GM23338 (cell line): ENCODE measurements at regions not wholly inside any gene's neighbourhood (a gene's known extent, or its start where the extent isn't known, plus 50 kb on each side); places are given as distances from the start of the nearest gene placed in this dataset.

ENCODE experiments used
- ATAC-seq: fragments of 200-7000 bp; cut with Tn5 transposase; 3 replicates; pipeline ENCODE4 v1.9.1; 2020
- DNase-seq: peaks from one replicate; pipeline ENCODE4 v3.0.0-alpha.2; 2015; ENCODE audit warnings: low spot score
- H2AFZ ChIP-seq: fragments of 200-600 bp; sonication (generic); 2 replicates; pipeline ENCODE4 v1.8.0; 2016; ENCODE audit warnings: antibody characterized with exemption, mild to moderate bottlenecking, moderate library complexity
- H3F3A ChIP-seq: fragments of 200-600 bp; sonication (generic); replicated peaks from 2 replicates; pipeline ENCODE4 v1.8.0; 2017; ENCODE audit warnings: antibody characterized with exemption, mixed run types, low read depth
- H3K27ac ChIP-seq: fragments of 200-600 bp; sonication (generic); 2 replicates; pipeline ENCODE4 v1.6.1; 2016; ENCODE audit warnings: low read depth
- H3K27me3 ChIP-seq: fragments of 200-600 bp; sonication (generic); 2 replicates; pipeline ENCODE4 v1.8.0; 2016; ENCODE audit warnings: mild to moderate bottlenecking, mixed run types, moderate library complexity; ENCODE audit not compliant: insufficient read depth
- H3K36me3 ChIP-seq: fragments of 200-600 bp; sonication (generic); 2 replicates; pipeline ENCODE4 v1.8.0; 2016; ENCODE audit warnings: mild to moderate bottlenecking; ENCODE audit not compliant: insufficient read depth
- H3K4me1 ChIP-seq: fragments of 200-600 bp; sonication (generic); 2 replicates; pipeline ENCODE4 v1.8.0; 2016; ENCODE audit warnings: mild to moderate bottlenecking, moderate library complexity; ENCODE audit not compliant: insufficient read depth
- H3K4me2 ChIP-seq: fragments of 200-600 bp; sonication (generic); 2 replicates; pipeline ENCODE4 v1.7.1; 2017; ENCODE audit warnings: mixed run types
- H3K4me3 ChIP-seq: fragments of 200-600 bp; sonication (generic); 2 replicates; pipeline ENCODE4 v1.6.1; 2016; ENCODE audit warnings: mixed run types
- H3K79me2 ChIP-seq: fragments of 200-600 bp; sonication (generic); replicated peaks from 2 replicates; pipeline ENCODE4 v1.8.0; 2017; ENCODE audit warnings: mild to moderate bottlenecking; ENCODE audit not compliant: insufficient read depth
- H3K9me2 ChIP-seq: fragments of 200-600 bp; sonication (generic); 2 replicates; pipeline ENCODE4 v1.8.0; 2017; ENCODE audit not compliant: insufficient read depth
- H4K20me1 ChIP-seq: fragments of 200-600 bp; sonication (generic); replicated peaks from 2 replicates; pipeline ENCODE4 v1.8.0; 2017; ENCODE audit warnings: mild to moderate bottlenecking; ENCODE audit not compliant: insufficient read depth
- H3K27ac Mint-ChIP-seq: 2 replicates; pipeline ENCODE4 v1.8.0; 2020; ENCODE audit warnings: inconsistent platforms, mild to moderate bottlenecking, moderate library complexity, mixed read lengths
- H3K27me3 Mint-ChIP-seq: 3 replicates; pipeline ENCODE4 v1.8.0; 2022; ENCODE audit warnings: low read depth, mild to moderate bottlenecking, moderate library complexity, mixed read lengths, inconsistent platforms; ENCODE audit not compliant: insufficient read depth, poor library complexity
- H3K36me3 Mint-ChIP-seq: 3 replicates; pipeline ENCODE4 v1.8.0; 2021; ENCODE audit warnings: low read depth, mild to moderate bottlenecking, inconsistent platforms, moderate library complexity, mixed read lengths
- H3K4me1 Mint-ChIP-seq: 3 replicates; pipeline ENCODE4 v1.8.0; 2020; ENCODE audit warnings: mild to moderate bottlenecking, inconsistent platforms, mixed read lengths
- H3K4me3 Mint-ChIP-seq: 3 replicates; pipeline ENCODE4 v1.8.0; 2021; ENCODE audit warnings: moderate library complexity, mild to moderate bottlenecking, inconsistent platforms, mixed read lengths
- H3K9me3 Mint-ChIP-seq: 3 replicates; pipeline ENCODE4 v1.8.0; 2020; ENCODE audit warnings: moderate library complexity, mild to moderate bottlenecking, inconsistent platforms, mixed read lengths
- CREB1 ChIP-seq: fragments of 250-450 bp; sonication (Bioruptor Pico); IDR thresholded peaks from 2 replicates; pipeline ENCODE4 v1.5.0; 2020; ENCODE audit warnings: low read depth, mild to moderate bottlenecking, moderate library complexity
- EZH2 ChIP-seq: fragments of 200-600 bp; sonication (generic); IDR thresholded peaks from one replicate; pipeline ENCODE4 v1.8.0; 2017; ENCODE audit warnings: antibody characterized with exemption, mild to moderate bottlenecking, low read depth; ENCODE audit not compliant: unreplicated experiment
- EZH2phosphoT487 ChIP-seq: fragments of 200-600 bp; sonication (generic); IDR thresholded peaks from one replicate; pipeline ENCODE4 v1.8.1; 2018; ENCODE audit warnings: antibody characterized with exemption; ENCODE audit not compliant: unreplicated experiment
- JUNB ChIP-seq: IDR thresholded peaks from one replicate; pipeline ENCODE4 v1.6.1; 2016; ENCODE audit warnings: antibody characterized with exemption; ENCODE audit not compliant: unreplicated experiment
- NANOG ChIP-seq: IDR thresholded peaks from 2 replicates; pipeline ENCODE4 v1.6.1; 2016; ENCODE audit warnings: antibody characterized with exemption, borderline replicate concordance
- POLR2AphosphoS5 ChIP-seq: IDR thresholded peaks from 2 replicates; pipeline ENCODE4 v1.6.1; 2016; ENCODE audit warnings: antibody characterized with exemption, low read depth
- STAT1 ChIP-seq: IDR thresholded peaks from one replicate; pipeline ENCODE4 v1.6.1; 2016; ENCODE audit warnings: antibody characterized with exemption; ENCODE audit not compliant: unreplicated experiment
- ZNF114 ChIP-seq: fragments of 250-450 bp; sonication (Bioruptor Pico); IDR thresholded peaks from 2 replicates; pipeline ENCODE4 v1.5.0; 2020; ENCODE audit warnings: mild to moderate bottlenecking, moderate library complexity
- ZNF331 ChIP-seq: fragments of 250-450 bp; sonication (Bioruptor Pico); IDR thresholded peaks from 2 replicates; pipeline ENCODE4 v1.5.0; 2020; ENCODE audit warnings: low read depth, mild to moderate bottlenecking, moderate library complexity
- TF ChIP-seq, protein P1 (sequence below): IDR thresholded peaks from one replicate; pipeline ENCODE4 v1.6.1; 2018; ENCODE audit warnings: antibody characterized with exemption; ENCODE audit not compliant: unreplicated experiment
- TF ChIP-seq, protein P2 (sequence below): fragments of 250-450 bp; sonication (Bioruptor Pico); IDR thresholded peaks from 2 replicates; pipeline ENCODE4 v1.5.0; 2020; ENCODE audit warnings: mild to moderate bottlenecking, moderate library complexity
- TF ChIP-seq, protein P3 (sequence below): IDR thresholded peaks from 2 replicates; pipeline ENCODE4 v1.6.1; 2016; ENCODE audit warnings: antibody characterized with exemption
- TF ChIP-seq, protein P4 (sequence below), 2 experiments: fragments of 200-600 bp in 1 of 2; sonication (generic) in 1 of 2; conservative IDR thresholded peaks; 2 replicates each; pipeline versions ENCODE4 v1.5.1 to v1.6.1; 2016 to 2017; ENCODE audit warnings: antibody characterized with exemption in 2 of 2, low read depth in 2 of 2, mild to moderate bottlenecking in 2 of 2, moderate library complexity in 1 of 2

DNA sequence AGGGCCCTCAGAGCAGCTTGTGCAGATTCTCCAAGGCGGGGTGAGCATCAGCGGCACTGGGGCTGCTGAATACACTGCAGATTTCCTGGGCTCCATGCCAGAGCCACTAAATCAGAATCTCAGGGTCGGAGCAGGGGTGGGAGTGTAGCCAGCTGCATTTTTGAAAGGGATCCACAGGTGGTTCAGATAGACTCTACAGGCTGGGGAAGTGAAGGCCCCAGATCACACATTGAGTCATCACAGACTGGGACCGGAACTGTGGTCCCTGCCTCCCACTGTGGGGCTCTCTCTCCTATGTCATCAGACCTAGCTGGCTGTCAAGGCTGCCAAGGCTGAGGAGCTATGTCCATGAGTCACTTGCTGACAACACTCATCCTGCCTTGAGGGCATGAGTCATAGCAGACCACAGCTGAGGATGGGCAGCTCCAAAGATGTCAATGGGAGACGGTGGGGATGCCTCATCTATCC, 162.3 kb upstream of the MAMLD1 start:
- TF ChIP-seq POLR2AphosphoS5 (no peak), JUNB (no peak), CREB1 (no peak), NANOG (no peak), ZNF331 (CRISPR knock-in tag) (no peak), EZH2phosphoT487 (no peak), EZH2 (no peak), ZNF114 (CRISPR knock-in tag) (no peak), STAT1 (no peak)
- TF ChIP-seq, protein P1, sequence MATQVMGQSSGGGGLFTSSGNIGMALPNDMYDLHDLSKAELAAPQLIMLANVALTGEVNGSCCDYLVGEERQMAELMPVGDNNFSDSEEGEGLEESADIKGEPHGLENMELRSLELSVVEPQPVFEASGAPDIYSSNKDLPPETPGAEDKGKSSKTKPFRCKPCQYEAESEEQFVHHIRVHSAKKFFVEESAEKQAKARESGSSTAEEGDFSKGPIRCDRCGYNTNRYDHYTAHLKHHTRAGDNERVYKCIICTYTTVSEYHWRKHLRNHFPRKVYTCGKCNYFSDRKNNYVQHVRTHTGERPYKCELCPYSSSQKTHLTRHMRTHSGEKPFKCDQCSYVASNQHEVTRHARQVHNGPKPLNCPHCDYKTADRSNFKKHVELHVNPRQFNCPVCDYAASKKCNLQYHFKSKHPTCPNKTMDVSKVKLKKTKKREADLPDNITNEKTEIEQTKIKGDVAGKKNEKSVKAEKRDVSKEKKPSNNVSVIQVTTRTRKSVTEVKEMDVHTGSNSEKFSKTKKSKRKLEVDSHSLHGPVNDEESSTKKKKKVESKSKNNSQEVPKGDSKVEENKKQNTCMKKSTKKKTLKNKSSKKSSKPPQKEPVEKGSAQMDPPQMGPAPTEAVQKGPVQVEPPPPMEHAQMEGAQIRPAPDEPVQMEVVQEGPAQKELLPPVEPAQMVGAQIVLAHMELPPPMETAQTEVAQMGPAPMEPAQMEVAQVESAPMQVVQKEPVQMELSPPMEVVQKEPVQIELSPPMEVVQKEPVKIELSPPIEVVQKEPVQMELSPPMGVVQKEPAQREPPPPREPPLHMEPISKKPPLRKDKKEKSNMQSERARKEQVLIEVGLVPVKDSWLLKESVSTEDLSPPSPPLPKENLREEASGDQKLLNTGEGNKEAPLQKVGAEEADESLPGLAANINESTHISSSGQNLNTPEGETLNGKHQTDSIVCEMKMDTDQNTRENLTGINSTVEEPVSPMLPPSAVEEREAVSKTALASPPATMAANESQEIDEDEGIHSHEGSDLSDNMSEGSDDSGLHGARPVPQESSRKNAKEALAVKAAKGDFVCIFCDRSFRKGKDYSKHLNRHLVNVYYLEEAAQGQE: no peak
- TF ChIP-seq, protein P2, sequence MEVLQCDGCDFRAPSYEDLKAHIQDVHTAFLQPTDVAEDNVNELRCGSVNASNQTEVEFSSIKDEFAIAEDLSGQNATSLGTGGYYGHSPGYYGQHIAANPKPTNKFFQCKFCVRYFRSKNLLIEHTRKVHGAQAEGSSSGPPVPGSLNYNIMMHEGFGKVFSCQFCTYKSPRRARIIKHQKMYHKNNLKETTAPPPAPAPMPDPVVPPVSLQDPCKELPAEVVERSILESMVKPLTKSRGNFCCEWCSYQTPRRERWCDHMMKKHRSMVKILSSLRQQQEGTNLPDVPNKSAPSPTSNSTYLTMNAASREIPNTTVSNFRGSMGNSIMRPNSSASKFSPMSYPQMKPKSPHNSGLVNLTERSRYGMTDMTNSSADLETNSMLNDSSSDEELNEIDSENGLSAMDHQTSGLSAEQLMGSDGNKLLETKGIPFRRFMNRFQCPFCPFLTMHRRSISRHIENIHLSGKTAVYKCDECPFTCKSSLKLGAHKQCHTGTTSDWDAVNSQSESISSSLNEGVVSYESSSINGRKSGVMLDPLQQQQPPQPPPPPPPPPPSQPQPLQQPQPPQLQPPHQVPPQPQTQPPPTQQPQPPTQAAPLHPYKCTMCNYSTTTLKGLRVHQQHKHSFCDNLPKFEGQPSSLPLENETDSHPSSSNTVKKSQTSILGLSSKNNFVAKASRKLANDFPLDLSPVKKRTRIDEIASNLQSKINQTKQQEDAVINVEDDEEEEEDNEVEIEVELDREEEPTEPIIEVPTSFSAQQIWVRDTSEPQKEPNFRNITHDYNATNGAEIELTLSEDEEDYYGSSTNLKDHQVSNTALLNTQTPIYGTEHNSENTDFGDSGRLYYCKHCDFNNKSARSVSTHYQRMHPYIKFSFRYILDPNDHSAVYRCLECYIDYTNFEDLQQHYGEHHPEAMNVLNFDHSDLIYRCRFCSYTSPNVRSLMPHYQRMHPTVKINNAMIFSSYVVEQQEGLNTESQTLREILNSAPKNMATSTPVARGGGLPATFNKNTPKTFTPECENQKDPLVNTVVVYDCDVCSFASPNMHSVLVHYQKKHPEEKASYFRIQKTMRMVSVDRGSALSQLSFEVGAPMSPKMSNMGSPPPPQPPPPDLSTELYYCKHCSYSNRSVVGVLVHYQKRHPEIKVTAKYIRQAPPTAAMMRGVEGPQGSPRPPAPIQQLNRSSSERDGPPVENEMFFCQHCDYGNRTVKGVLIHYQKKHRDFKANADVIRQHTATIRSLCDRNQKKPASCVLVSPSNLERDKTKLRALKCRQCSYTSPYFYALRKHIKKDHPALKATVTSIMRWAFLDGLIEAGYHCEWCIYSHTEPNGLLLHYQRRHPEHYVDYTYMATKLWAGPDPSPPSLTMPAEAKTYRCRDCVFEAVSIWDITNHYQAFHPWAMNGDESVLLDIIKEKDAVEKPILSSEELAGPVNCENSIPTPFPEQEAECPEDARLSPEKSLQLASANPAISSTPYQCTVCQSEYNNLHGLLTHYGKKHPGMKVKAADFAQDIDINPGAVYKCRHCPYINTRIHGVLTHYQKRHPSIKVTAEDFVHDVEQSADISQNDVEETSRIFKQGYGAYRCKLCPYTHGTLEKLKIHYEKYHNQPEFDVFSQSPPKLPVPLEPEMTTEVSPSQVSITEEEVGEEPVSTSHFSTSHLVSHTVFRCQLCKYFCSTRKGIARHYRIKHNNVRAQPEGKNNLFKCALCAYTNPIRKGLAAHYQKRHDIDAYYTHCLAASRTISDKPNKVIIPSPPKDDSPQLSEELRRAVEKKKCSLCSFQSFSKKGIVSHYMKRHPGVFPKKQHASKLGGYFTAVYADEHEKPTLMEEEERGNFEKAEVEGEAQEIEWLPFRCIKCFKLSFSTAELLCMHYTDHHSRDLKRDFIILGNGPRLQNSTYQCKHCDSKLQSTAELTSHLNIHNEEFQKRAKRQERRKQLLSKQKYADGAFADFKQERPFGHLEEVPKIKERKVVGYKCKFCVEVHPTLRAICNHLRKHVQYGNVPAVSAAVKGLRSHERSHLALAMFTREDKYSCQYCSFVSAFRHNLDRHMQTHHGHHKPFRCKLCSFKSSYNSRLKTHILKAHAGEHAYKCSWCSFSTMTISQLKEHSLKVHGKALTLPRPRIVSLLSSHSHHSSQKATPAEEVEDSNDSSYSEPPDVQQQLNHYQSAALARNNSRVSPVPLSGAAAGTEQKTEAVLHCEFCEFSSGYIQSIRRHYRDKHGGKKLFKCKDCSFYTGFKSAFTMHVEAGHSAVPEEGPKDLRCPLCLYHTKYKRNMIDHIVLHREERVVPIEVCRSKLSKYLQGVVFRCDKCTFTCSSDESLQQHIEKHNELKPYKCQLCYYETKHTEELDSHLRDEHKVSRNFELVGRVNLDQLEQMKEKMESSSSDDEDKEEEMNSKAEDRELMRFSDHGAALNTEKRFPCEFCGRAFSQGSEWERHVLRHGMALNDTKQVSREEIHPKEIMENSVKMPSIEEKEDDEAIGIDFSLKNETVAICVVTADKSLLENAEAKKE (CRISPR knock-in tag): no peak
- TF ChIP-seq, protein P3, sequence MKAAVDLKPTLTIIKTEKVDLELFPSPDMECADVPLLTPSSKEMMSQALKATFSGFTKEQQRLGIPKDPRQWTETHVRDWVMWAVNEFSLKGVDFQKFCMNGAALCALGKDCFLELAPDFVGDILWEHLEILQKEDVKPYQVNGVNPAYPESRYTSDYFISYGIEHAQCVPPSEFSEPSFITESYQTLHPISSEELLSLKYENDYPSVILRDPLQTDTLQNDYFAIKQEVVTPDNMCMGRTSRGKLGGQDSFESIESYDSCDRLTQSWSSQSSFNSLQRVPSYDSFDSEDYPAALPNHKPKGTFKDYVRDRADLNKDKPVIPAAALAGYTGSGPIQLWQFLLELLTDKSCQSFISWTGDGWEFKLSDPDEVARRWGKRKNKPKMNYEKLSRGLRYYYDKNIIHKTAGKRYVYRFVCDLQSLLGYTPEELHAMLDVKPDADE: no peak
- TF ChIP-seq, protein P4, sequence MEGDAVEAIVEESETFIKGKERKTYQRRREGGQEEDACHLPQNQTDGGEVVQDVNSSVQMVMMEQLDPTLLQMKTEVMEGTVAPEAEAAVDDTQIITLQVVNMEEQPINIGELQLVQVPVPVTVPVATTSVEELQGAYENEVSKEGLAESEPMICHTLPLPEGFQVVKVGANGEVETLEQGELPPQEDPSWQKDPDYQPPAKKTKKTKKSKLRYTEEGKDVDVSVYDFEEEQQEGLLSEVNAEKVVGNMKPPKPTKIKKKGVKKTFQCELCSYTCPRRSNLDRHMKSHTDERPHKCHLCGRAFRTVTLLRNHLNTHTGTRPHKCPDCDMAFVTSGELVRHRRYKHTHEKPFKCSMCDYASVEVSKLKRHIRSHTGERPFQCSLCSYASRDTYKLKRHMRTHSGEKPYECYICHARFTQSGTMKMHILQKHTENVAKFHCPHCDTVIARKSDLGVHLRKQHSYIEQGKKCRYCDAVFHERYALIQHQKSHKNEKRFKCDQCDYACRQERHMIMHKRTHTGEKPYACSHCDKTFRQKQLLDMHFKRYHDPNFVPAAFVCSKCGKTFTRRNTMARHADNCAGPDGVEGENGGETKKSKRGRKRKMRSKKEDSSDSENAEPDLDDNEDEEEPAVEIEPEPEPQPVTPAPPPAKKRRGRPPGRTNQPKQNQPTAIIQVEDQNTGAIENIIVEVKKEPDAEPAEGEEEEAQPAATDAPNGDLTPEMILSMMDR (conservative IDR thresholded peaks at IDR 0.05; ENCODE audit: low read depth in 2 of 2): no peak
- H3K4me2 ChIP-seq: no peak overlapping the region
- no peaks in the 10 kb centered on the region for H3K9me3 Mint-ChIP-seq

More for the DNA sequence above, 162.3 kb upstream of the MAMLD1 start:
- H3K4me3 Mint-ChIP-seq: no peak overlapping the region
- Histone ChIP-seq H3K27me3 (no peaks in the 10 kb centered on the region), H3K27ac (no peak overlapping the region), H3K36me3 (no peaks in the 10 kb centered on the region), H4K20me1 (no peaks in the 10 kb centered on the region), H3K9me2 (no peaks in the 10 kb centered on the region), H3K79me2 (no peaks in the 10 kb centered on the region), H3F3A (no peaks in the 10 kb centered on the region), H3K4me3 (no peak overlapping the region), H2AFZ (no peak overlapping the region), H3K4me1 (no peaks in the 10 kb centered on the region)
- ATAC-seq (no peak), DNase-seq (no peak)
- H3K27ac Mint-ChIP-seq: no peak overlapping the region
- H3K4me1 Mint-ChIP-seq: peaks cover 2% of the 10 kb centered on the region; the same call in 2 of the 3 replicates
- H3K36me3 Mint-ChIP-seq: no peaks in the 10 kb centered on the region
- H3K27me3 Mint-ChIP-seq: no peaks in the 10 kb centered on the region
